Epithelial cell of esophagus (primary cell): ENCODE measurements at regions not wholly inside any gene's neighbourhood (a gene's known extent, or its start where the extent isn't known, plus 50 kb on each side); places are given as distances from the start of the nearest gene placed in this dataset.

Source experiments
- DNase-seq: peaks from one replicate; pipeline ENCODE4 v3.0.0; 2010; ENCODE audit warnings: low read depth
- H3K4me3 ChIP-seq: 2 replicates; pipeline ENCODE4 v1.5.1; 2011; ENCODE audit warnings: mild to moderate bottlenecking, low read length, control low read depth
- TF ChIP-seq, protein P1 (sequence below): IDR thresholded peaks from 2 replicates; pipeline ENCODE4 v1.5.1; 2011; ENCODE audit warnings: low read depth, mild to moderate bottlenecking, low read length, control low read depth, inconsistent platforms; ENCODE audit not compliant: insufficient read depth; ENCODE audit errors: missing control alignments

DNA sequence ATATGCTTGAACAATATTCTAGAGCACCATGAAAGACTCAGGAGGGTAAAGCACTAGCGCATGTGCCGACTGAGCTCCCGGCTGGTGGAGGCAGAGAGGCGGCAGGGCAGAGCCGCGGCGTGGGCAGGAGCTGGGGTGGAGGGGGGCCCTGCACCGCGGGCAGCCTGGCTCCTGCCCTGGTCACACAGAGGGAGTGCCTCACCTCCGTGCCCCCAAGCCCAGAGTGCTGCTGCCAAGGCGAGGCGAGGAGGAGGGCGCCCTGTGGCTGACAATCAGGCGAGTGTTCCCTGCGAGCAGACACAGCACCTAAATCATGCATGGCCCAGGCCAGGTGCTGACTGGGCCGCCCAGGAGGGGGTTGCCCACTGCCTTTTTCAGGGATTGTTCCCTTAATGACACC is 105.8 kb upstream of the TNRC6C start:
- no peak for DNase-seq
- TF ChIP-seq, protein P1, sequence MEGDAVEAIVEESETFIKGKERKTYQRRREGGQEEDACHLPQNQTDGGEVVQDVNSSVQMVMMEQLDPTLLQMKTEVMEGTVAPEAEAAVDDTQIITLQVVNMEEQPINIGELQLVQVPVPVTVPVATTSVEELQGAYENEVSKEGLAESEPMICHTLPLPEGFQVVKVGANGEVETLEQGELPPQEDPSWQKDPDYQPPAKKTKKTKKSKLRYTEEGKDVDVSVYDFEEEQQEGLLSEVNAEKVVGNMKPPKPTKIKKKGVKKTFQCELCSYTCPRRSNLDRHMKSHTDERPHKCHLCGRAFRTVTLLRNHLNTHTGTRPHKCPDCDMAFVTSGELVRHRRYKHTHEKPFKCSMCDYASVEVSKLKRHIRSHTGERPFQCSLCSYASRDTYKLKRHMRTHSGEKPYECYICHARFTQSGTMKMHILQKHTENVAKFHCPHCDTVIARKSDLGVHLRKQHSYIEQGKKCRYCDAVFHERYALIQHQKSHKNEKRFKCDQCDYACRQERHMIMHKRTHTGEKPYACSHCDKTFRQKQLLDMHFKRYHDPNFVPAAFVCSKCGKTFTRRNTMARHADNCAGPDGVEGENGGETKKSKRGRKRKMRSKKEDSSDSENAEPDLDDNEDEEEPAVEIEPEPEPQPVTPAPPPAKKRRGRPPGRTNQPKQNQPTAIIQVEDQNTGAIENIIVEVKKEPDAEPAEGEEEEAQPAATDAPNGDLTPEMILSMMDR: no peak
- H3K4me3 ChIP-seq: no peak overlapping the region

DNA sequence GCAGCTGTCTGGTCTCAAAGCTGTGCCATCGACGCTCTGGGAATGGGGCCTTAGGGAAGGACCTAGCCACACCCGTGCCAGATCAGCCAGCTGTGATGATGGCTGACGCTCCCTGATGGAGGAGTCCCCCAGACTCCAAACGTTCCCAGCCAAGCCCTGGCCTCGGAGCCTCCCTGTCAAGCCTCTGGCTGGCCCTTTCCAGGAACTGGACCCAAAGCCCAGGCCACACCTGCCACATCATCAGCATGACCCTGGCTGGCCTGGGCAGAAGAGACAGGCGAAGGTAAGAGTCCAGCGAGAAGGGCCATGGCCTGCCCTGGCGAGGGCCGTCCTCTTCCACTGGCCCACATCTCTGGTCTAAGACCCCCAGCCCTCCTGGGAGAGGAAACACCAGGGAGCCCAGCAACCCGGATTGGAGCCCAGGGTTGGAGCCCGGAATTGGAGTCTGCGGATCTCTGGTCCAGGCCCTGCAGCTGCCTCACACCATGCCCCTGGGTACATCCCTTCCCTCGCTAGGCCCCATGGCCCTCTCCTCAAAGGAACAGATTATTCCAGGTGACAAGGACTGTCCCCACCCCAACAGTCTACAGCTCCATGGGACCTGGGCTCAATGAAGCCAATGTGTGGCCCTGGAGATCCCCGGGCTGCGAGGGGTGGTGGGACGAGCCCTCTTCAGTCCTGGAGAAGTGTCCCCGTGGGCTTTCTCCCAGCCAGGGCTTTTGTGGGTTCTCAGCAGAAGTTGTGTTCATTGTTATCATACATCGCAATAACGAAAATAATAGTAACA is 105.1 kb upstream of the TNRC6C start:
- DNase-seq: no peak

DNA sequence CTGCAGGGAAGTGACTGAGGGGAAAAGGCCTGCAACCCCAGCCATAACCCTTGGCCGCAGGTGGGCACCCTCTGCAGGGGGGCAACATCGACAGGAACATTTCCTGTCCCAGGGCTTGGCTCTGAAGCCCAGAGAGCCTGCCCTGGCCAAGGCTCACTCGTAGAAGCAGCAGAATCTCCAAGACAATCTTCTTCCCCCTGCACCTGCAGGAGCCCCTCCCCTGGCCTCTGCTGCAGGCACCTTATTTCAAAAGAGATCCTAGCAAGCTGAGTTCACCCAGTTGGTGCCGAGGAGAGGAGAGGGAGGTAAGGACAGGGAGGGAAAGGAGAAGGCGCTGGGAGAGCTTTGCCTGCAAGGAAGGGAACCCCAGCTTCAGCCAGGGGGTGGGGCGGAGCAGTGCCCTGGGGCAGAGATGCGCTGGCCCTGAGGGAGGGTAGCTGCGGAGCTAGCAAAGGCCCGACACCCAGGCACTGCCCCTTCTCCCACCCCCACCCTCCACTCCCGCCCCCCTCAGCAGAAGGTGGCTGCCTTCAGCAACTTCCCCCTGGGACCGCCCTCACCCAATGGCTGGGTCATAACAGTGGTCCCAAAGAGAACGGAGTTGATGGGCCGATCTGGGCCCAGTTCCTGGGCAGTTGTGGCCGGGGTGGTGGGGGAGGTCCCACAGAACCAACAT is 104.3 kb upstream of the TNRC6C start:
- TF ChIP-seq, protein P1: no peak
- no peak overlapping the region for H3K4me3 ChIP-seq
- no peak for DNase-seq

More for the DNA sequence above, 105.1 kb upstream of the TNRC6C start:
- H3K4me3 ChIP-seq: no peak overlapping the region
- TF ChIP-seq, protein P1: no peak

DNA sequence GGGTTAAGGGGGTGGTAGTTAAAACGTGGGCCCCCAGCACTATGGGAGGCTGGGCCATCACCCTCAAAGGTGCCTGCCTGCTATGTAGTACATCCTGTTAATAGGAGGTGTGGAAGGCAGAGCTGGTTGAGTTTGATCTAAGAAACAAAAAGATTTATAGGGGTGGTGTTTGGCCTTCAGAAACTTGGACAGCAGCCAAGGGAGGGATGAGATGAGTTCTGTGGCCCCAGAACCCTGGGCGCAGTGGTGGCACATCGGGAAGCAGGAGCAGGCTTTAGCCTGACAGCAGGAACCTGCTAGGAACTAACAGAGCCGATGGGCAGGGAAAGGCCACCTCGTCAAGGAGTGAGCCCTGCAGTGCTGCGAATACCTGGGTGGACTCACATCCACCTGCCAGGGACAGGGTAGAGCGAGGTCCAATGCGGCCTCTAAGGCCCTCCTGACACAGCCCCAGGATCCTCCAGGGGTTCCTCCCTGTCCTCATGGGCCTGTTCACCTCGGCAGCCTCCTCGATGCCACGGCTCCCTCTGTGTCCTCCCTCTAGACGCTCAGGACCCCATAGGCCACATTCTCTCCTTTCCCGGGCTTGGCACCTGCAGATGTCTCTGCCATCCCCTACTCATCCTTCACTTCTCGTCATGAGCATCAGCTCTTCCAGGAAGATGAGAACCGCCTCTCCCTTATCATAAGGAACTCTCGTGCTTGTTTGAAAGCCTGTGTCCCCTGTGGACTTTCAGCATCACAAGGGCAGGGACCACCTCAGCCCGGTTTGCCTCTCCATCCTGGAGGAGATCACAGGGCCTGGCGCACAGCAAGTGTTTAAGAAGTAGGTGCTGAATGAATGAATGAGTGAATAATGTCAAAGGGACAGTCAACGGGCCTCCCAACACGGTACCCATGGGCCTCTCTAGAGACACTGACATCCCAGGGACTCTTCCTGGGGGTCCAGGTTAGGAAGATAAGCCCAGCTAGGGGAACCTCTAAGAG is 103.5 kb upstream of the TNRC6C start:
- no peak for DNase-seq
- no peak overlapping the region for H3K4me3 ChIP-seq
- TF ChIP-seq, protein P1: no peak

DNA sequence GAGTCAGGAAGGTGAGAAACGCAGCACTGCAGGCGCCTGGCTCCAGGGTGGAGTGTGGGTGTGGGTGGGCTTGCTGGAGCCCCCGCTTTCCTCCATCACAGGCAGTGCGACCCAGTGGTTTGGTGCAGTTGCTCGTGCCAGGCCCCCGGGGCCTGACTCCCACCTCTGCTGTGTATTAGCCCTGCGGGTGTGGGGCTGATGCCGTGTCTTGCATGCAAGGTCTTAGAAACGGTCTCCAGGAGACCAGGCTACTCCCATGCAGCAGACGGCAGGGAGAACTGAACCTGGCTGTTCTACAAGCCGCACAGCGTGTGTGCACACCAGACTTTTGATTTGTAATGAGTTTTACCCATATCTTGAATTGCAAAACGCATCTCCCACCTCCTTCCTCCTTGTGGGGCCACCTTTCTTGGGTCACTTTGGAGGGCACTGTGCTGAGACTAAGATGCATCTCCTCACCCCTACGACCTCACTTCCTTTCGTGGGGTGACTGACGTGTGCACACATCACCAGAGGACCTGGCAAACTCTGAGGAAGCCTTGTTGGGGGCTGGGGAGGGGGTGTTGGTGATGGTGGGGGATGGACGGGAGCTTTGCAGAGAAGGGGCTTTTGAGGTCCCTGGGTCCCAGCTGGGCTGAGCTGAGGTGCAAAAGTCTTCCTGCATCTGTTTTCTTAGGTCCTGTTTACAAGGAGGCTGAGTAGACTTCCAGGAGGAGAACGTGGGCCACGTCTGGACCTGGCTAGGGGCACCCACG is 101.8 kb upstream of the TNRC6C start:
- H3K4me3 ChIP-seq: no peak overlapping the region
- TF ChIP-seq, protein P1: no peak
- DNase-seq: no peak

DNA sequence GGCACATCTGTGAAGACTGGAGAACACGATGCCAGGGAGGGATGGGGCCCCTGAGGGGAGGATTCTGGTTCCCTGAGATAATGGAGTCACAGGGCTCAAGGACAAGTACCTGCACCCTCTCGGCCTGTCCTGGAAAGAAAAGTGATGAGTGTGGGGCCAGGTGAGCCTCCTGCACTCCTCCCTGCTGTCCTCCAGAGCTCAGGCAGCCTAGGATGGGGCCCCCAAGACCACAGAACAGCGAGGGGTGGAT is 101.3 kb upstream of the TNRC6C start:
- DNase-seq: no peak
- TF ChIP-seq, protein P1: no peak
- no peak overlapping the region for H3K4me3 ChIP-seq
